Activated naive CD8-positive, alpha-beta T cell treated with anti-CD3 and anti-CD28 coated beads, Interleukin-2, amount 50 U/mL, for 24 hours (primary cell): ENCODE measurements at regions not wholly inside any gene's neighbourhood (a gene's known extent, or its start where the extent isn't known, plus 50 kb on each side); places are given as distances from the start of the nearest gene placed in this dataset.

ENCODE experiments used
- ATAC-seq: fragments of 150-1000 bp; cut with Tn5 transposase; one replicate; pipeline ENCODE4 v1.10.0; 2021
- DNase-seq: peaks from one replicate; pipeline ENCODE4 v3.0.0; 2021
- H3K27ac Mint-ChIP-seq: one replicate; pipeline ENCODE4 v1.8.0; 2021; ENCODE audit warnings: mild to moderate bottlenecking, mixed read lengths
- H3K27me3 Mint-ChIP-seq: one replicate; pipeline ENCODE4 v1.8.0; 2021; ENCODE audit warnings: mixed read lengths
- H3K36me3 Mint-ChIP-seq: one replicate; pipeline ENCODE4 v1.8.0; 2021; ENCODE audit warnings: low read depth, mixed read lengths
- H3K4me1 Mint-ChIP-seq: one replicate; pipeline ENCODE4 v1.8.0; 2021; ENCODE audit warnings: mixed read lengths
- H3K4me3 Mint-ChIP-seq: one replicate; pipeline ENCODE4 v1.8.0; 2021; ENCODE audit warnings: mild to moderate bottlenecking, moderate library complexity, mixed read lengths
- H3K9me3 Mint-ChIP-seq: one replicate; pipeline ENCODE4 v1.8.0; 2021; ENCODE audit warnings: mixed read lengths

DNA sequence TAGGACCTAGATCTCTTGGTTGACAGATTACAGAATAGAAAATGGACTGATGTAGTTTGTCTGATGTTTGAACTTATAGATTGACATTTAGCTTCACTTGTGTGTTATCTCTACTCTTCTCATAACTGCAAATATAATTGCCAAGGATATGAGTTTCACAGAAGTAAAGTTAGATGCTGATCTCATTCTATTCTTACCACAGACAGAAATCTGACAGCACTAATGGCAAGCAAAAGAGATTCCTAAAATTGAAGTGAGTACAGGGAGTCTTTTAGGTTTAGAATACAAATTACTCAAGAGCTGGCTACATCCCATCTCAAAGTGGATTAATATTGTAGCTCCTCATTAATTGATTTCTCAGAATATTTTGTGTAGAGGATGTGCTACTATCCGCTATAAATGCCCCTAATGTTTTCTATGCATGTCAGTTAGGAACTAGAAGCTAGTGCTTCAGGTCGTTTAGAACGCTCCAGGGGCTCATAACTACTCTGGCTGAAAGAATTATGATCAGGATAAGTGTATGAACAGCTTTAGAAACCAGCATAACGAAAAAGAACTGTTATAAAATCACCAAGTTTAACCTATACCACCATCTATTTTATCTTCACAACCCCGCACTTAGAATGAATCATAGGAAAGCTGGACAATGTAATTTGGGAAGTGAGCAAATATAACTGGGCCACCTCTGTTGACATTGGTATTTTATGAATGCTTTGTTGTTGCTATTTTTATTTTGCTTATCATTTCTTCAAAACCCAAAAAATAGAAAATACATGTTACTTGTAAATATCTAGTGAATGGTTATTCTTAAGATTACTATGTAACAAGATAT, 378.8 kb upstream of the REG3G start:
- Mint-ChIP-seq H3K4me1 (no peaks in the 10 kb centered on the region), H3K27me3 (no peaks in the 10 kb centered on the region), H3K27ac (no peak overlapping the region), H3K9me3 (no peaks in the 10 kb centered on the region), H3K4me3 (no peak overlapping the region), H3K36me3 (no peaks in the 10 kb centered on the region)
- DNase-seq, result no peak
- no peak for ATAC-seq

DNA sequence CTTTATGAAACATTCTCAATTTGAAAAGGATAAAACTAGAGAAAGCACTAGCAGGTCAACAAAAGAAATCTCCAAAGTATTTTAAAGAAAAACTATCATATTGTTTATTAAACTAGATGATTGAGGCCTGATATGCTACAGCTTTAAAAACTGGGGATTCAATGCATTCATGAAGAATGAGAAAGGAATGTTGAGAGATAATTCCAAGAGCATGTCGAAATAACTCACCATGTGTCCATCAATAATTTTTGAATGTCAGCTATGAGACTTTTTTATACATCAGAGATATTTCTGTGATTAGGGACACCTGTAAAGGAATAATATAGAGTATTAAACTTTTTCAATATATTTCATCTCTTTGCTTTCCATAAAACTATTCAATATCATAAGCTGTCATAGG, 376.9 kb upstream of the REG3G start:
- ATAC-seq (no peak), DNase-seq (no peak)
- Mint-ChIP-seq H3K27ac (no peak overlapping the region), H3K4me1 (no peaks in the 10 kb centered on the region), H3K4me3 (no peak overlapping the region), H3K9me3 (peaks cover 9% of the 10 kb centered on the region), H3K36me3 (no peaks in the 10 kb centered on the region), H3K27me3 (no peaks in the 10 kb centered on the region)

DNA sequence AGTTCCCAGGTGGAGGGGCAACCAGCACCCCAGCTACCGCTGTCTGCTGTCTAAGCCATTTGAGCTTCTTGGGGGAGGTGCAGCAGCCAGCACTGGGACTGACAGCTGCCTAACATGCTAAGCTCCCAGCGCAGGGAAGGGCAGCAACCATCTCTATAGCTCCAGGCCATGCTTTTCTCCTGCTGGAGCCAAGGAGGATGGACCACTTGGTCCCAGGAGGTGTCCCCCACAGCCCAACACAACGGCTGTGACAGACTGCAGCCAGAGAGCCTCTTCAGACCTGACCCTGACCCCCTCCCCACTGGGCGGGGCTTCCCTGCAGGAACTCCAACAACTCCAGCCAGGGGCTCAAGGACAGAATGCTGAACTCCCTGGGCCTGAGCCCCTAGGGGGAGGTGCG, 370.6 kb upstream of the REG3G start:
- no peak overlapping the region for H3K27ac Mint-ChIP-seq
- H3K4me3 Mint-ChIP-seq, result no peak overlapping the region
- H3K9me3 Mint-ChIP-seq, result peaks cover 29% of the 10 kb centered on the region
- ATAC-seq (no peak), DNase-seq (no peak)
- no peaks in the 10 kb centered on the region for H3K27me3 Mint-ChIP-seq
- H3K4me1 Mint-ChIP-seq, result no peaks in the 10 kb centered on the region
- no peaks in the 10 kb centered on the region for H3K36me3 Mint-ChIP-seq

GRCh38 chr2:78676921-78677696, 348.4 kb upstream of the REG3G start:
- ATAC-seq, result no peak
- H3K27ac Mint-ChIP-seq, result no peak overlapping the region

GRCh38 chr2:78677774-78678173, 347.7 kb upstream of the REG3G start:
- Mint-ChIP-seq H3K27me3 (no peaks in the 10 kb centered on the region), H3K9me3 (peaks cover 15% of the 10 kb centered on the region), H3K27ac (no peak overlapping the region), H3K4me3 (no peak overlapping the region), H3K4me1 (no peaks in the 10 kb centered on the region), H3K36me3 (no peaks in the 10 kb centered on the region)
- DNase-seq (no peak), ATAC-seq (no peak)

More at GRCh38 chr2:78676921-78677696, 348.4 kb upstream of the REG3G start:
- Mint-ChIP-seq H3K9me3 (peaks cover 13% of the 10 kb centered on the region), H3K36me3 (no peaks in the 10 kb centered on the region), H3K4me3 (no peak overlapping the region), H3K4me1 (no peaks in the 10 kb centered on the region), H3K27me3 (no peaks in the 10 kb centered on the region)
- no peak for DNase-seq

DNA sequence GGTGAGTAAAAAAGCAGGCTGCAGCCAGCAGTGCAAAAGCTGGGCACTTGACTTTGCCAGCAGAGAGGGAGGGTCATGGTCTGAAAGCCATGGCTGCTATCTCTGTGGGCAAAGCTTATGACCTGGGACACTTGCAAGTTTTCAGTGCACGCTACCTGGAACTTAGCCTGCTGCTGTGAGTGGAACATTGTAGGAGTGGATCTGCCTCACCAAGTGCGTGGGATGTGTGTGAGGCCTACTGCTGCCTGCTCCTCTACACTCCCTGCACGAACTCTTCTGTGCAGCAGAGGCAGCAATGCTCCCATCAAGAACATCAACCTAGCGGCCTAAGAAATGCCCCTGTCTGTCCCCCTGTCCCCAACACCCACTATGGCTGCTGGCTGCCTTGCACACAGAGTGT, 344.1 kb upstream of the REG3G start:
- ATAC-seq (no peak), DNase-seq (no peak)
- no peak overlapping the region for H3K27ac Mint-ChIP-seq
- no peaks in the 10 kb centered on the region for H3K36me3 Mint-ChIP-seq
- no peaks in the 10 kb centered on the region for H3K27me3 Mint-ChIP-seq
- no peaks in the 10 kb centered on the region for H3K4me1 Mint-ChIP-seq
- H3K9me3 Mint-ChIP-seq, result peaks cover 11% of the 10 kb centered on the region
- H3K4me3 Mint-ChIP-seq, result no peak overlapping the region

DNA sequence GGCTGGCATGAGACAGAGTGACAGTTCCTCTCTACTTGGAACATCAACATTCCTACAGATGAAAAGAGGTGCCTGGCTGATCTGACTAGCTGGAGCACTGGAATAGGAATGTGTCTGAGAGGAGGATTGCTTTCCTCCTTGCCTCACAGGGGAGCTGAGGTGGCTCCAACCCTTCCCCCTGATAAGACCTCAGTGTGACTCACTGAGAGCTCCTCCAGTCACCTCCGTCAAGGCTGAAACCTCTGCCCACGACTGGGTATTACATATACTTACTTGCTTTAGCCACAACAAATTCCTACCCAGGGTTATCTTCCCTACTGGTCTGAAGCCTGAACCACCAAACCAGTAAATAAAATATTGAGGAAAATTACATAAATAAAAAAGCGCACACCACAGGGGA, 342.7 kb upstream of the REG3G start:
- ATAC-seq (no peak), DNase-seq (no peak)
- no peaks in the 10 kb centered on the region for H3K36me3 Mint-ChIP-seq
- H3K4me1 Mint-ChIP-seq, result no peaks in the 10 kb centered on the region
- no peaks in the 10 kb centered on the region for H3K27me3 Mint-ChIP-seq
- H3K4me3 Mint-ChIP-seq, result no peak overlapping the region
- H3K9me3 Mint-ChIP-seq, result peaks cover 5% of the 10 kb centered on the region
- no peak overlapping the region for H3K27ac Mint-ChIP-seq

GRCh38 chr2:78686625-78687153, 338.8 kb upstream of the REG3G start:
- Mint-ChIP-seq H3K9me3 (peaks cover 5% of the 10 kb centered on the region), H3K27me3 (no peaks in the 10 kb centered on the region), H3K4me3 (no peak overlapping the region), H3K27ac (no peak overlapping the region), H3K4me1 (no peaks in the 10 kb centered on the region), H3K36me3 (no peaks in the 10 kb centered on the region)
- DNase-seq, result no peak
- ATAC-seq, result no peak

GRCh38 chr2:78699696-78700095, 325.8 kb upstream of the REG3G start:
- Mint-ChIP-seq H3K4me1 (no peaks in the 10 kb centered on the region), H3K27ac (no peak overlapping the region), H3K4me3 (no peak overlapping the region), H3K9me3 (peaks cover 11% of the 10 kb centered on the region), H3K36me3 (no peaks in the 10 kb centered on the region), H3K27me3 (no peaks in the 10 kb centered on the region)
- DNase-seq, result no peak
- ATAC-seq, result no peak

DNA sequence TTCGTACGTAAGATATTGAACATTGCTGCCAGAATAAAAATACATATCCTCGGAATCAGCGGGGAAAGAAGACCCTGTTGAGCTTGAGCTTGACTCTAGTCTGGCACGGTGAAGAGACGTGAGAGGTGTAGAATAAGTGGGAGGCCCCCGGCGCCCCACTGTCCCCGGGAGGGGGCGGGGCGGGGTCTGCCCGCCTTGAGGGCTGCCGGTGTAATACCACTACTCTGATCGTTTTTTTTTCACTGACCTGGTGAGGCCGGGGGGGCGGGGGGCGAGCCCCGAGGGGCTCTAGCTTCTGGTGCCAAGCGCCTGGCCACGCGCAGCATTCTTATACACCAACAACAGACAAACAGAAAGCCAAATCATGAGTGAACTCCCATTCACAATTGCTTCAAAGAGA, 324.0 kb upstream of the REG3G start:
- ATAC-seq (no peak), DNase-seq (no peak)
- H3K27me3 Mint-ChIP-seq, result no peaks in the 10 kb centered on the region
- H3K9me3 Mint-ChIP-seq, result peaks cover 11% of the 10 kb centered on the region
- H3K4me1 Mint-ChIP-seq, result no peaks in the 10 kb centered on the region
- H3K36me3 Mint-ChIP-seq, result no peaks in the 10 kb centered on the region
- no peak overlapping the region for H3K4me3 Mint-ChIP-seq
- no peak overlapping the region for H3K27ac Mint-ChIP-seq

GRCh38 chr2:78707776-78708386, 317.6 kb upstream of the REG3G start:
- no peaks in the 10 kb centered on the region for H3K36me3 Mint-ChIP-seq
- ATAC-seq, result no peak
- H3K27me3 Mint-ChIP-seq, result no peaks in the 10 kb centered on the region
- peaks cover 4% of the 10 kb centered on the region for H3K9me3 Mint-ChIP-seq
- no peaks in the 10 kb centered on the region for H3K4me1 Mint-ChIP-seq
- no peak overlapping the region for H3K27ac Mint-ChIP-seq
- DNase-seq, result no peak
- no peak overlapping the region for H3K4me3 Mint-ChIP-seq

DNA sequence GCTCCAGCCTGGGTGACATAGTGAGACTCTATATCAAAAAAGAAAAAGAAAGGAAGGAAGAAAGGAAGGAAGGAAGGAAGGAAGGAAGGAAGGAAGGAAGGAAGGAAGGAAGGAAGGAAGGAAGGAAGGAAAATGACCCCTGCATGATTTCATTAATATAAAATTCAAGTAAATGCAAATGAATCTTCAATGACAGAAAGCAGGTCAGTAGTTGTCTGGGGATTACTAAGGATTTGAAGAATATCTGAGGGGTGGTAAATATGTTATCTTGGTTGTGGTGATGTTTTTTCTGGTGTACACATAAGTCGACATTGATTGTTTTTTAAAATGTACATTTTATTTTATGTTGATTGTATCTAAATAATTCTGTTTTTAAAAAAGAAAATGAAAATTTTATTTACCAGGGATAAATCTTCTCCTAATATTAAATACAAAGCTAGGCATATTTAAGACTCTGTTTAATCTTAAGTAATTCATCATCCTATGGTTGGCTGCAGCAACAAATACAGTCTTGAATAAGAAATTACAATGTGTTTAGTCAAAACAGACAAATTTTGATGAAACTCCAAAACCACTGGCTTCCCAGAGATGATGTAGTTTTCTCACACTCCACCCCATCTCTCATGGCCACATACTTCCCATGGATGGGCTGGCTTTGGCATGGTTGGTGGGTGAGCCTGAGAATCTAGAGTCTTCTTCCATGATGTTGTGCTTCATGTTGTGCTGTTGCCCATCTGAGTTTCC, 314.7 kb upstream of the REG3G start:
- H3K9me3 Mint-ChIP-seq, result peaks cover 4% of the 10 kb centered on the region
- H3K36me3 Mint-ChIP-seq, result no peaks in the 10 kb centered on the region
- DNase-seq (no peak), ATAC-seq (no peak)
- no peaks in the 10 kb centered on the region for H3K27me3 Mint-ChIP-seq
- H3K27ac Mint-ChIP-seq, result no peak overlapping the region
- no peak overlapping the region for H3K4me3 Mint-ChIP-seq
- H3K4me1 Mint-ChIP-seq, result no peaks in the 10 kb centered on the region

- Mint-ChIP-seq H3K9me3 (peaks cover 5% of the 10 kb centered on the region), H3K4me3 (no peak overlapping the region), H3K27ac (no peak overlapping the region), H3K4me1 (no peaks in the 10 kb centered on the region), H3K36me3 (no peaks in the 10 kb centered on the region), H3K27me3 (no peaks in the 10 kb centered on the region)
- ATAC-seq (no peak), DNase-seq (no peak)
Observed at GRCh38 chr2:78715293-78715692, 310.2 kb upstream of the REG3G start.

GRCh38 chr2:78718024-78718423, 307.5 kb upstream of the REG3G start:
- DNase-seq (no peak), ATAC-seq (no peak)
- no peaks in the 10 kb centered on the region for H3K27me3 Mint-ChIP-seq
- no peaks in the 10 kb centered on the region for H3K4me1 Mint-ChIP-seq
- no peaks in the 10 kb centered on the region for H3K36me3 Mint-ChIP-seq
- no peak overlapping the region for H3K4me3 Mint-ChIP-seq
- H3K27ac Mint-ChIP-seq, result no peak overlapping the region
- H3K9me3 Mint-ChIP-seq, result peaks cover 5% of the 10 kb centered on the region
